GM12874 (cell line): ENCODE measurements at regions not wholly inside any gene's neighbourhood (a gene's known extent, or its start where the extent isn't known, plus 50 kb on each side); places are given as distances from the start of the nearest gene placed in this dataset.

ENCODE experiments used
- TF ChIP-seq, protein P1 (sequence below): IDR thresholded peaks from 2 replicates; pipeline ENCODE4 v1.5.1; 2011; ENCODE audit warnings: low read depth, mild to moderate bottlenecking, control low read depth, low read length, moderate library complexity; ENCODE audit not compliant: insufficient read depth

DNA sequence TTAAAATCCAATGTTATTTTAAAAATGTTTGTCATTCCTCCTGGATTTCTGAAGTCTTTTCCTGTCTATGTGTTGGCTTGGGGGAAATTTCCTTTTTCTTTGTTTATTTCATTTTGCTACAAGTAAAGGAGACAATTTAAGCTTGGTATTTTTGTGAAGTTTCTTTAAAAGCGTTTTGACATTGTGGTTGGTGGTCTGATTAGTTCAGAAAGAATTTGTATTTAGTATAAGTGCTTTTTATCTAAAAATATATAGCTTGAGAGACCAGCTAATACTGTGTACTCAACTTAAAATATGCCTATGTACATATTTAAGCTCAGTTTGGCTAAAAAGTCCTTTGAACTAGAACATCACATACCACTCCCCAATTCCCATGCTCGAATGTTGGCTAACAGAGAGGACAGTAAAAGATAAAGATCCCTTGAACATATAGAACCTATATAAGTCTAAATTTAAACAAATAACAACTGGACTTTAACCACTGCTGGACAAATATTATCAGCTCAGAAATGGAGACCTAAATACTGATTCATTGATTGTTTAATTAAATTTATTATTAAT is 237.6 kb downstream of the TLE4 start:
- TF ChIP-seq, protein P1, sequence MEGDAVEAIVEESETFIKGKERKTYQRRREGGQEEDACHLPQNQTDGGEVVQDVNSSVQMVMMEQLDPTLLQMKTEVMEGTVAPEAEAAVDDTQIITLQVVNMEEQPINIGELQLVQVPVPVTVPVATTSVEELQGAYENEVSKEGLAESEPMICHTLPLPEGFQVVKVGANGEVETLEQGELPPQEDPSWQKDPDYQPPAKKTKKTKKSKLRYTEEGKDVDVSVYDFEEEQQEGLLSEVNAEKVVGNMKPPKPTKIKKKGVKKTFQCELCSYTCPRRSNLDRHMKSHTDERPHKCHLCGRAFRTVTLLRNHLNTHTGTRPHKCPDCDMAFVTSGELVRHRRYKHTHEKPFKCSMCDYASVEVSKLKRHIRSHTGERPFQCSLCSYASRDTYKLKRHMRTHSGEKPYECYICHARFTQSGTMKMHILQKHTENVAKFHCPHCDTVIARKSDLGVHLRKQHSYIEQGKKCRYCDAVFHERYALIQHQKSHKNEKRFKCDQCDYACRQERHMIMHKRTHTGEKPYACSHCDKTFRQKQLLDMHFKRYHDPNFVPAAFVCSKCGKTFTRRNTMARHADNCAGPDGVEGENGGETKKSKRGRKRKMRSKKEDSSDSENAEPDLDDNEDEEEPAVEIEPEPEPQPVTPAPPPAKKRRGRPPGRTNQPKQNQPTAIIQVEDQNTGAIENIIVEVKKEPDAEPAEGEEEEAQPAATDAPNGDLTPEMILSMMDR, result no peak

DNA sequence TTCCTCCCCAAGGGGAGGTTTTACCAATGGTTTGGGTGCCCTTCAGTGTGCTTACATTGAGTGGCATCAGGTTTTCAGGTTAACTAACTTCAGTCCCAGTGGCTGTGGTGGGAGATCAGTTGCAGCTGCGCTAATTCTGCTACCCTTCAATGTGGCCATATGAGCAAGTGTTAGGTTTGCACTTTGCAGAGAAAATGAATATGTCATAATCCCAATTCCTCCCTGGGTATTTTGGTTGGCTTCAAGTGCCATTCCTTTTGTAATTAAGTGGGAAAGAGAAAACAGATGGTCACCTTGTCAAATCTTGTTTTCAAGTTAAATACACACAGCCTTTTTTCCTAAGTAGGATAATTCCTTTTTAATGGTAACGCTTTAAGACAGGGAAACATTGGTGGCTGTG is 236.2 kb downstream of the TLE4 start:
- TF ChIP-seq, protein P1, result no peak

DNA sequence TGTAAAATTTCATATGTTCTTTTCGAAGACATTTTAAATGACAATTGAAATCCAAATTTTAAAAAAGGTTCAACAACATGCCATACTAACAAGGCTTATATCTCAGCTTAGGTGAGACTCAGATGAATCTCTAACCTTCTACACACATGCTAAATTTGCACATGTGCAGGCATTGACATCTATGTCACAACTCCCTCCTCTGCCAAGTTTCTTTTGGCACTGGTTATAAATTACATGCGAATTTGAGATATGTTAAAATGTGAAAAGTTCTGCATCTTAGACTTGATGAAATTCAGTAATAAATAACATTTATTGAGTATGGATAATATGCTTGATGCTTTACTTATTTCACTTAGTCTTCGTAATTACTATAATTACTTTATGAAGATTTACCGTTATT is 234.3 kb downstream of the TLE4 start:
- TF ChIP-seq, protein P1, result no peak

DNA sequence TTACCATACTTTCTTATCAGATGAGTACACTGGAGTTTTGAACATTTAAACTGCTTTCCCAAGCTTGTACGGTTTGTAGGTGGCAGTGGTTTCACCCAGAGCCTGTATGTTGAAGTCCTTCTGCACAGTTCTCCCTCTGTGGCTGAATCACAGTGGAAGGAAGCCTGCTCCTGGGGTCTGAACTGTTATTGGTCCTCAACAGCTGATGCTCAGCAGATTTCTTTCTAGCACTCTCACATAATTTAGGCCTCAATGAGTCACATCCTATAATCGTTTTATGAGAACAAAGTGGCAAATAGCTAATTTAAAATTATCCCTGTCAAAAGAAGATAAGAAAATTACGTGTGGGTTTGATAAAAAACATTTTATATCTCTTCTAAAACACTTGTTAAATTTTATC is 229.7 kb downstream of the TLE4 start:
- TF ChIP-seq, protein P1, result no peak

DNA sequence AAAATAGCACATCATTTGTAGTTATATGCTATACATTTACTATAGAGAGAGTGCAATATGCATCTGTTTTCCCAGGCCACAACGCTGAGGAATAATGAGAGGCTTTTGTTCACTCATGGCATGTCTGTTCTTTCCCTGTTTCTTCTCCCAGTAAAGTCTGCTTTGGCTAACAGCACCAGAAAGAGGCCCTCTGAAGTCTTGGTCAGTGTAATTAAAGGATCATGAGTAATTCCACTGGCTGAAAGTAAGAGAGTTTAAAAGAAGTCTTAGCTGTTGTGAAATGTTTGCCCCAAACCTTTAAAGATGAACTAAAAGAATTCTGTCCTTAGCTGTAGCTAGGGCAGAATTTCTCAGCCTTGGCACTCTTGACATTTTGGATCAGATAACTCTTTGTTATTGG is 228.8 kb downstream of the TLE4 start:
- TF ChIP-seq, protein P1, result no peak

DNA sequence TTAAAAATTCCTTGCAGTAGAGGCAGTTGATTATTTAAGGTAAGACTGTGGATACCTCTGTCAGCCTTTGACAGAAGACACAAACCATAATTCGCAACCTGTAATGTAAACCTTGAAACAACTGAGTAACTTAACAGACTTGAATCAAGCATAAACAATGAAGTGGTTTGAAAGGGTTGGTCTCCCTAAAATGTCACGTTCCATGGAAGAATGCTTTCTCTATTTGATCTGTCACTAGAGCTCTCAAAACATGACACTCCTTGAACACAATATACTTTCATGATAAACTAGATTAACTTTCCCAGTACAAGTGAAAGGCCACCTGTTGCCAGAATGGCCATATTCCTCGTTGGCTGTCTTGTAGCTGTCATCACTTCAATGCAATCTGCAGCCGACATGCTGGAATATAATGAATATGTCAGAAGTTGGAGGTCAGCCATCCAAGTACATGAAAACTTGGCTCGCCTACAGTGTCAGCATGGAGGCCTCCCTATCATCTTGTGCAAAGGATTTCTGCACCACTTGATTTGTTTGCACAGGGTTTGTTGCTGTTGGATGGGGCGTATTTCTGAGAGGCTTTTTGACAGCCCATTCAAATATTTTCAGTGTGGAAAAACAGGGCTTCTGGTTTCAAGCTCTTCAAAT is 228.0 kb downstream of the TLE4 start:
- TF ChIP-seq, protein P1, result no peak

DNA sequence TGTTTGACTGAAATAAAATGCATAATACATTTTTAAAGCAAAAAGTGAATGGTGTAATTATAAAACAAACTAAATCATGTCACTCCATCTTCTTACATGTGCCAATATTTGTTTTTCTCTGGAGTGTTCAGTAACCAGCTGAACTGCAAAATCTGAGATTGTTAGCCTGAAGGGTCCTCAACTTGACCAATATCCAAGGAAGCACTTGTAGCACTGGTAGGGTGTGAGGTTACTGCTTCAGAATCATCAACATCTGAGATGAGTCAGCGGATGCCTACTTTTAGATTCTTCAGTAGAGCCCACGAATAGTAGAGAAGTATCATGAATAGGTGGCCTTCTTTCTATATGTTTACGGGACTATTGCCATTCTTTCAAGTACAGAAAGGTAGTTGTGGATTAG is 226.7 kb downstream of the TLE4 start:
- TF ChIP-seq, protein P1, result no peak

DNA sequence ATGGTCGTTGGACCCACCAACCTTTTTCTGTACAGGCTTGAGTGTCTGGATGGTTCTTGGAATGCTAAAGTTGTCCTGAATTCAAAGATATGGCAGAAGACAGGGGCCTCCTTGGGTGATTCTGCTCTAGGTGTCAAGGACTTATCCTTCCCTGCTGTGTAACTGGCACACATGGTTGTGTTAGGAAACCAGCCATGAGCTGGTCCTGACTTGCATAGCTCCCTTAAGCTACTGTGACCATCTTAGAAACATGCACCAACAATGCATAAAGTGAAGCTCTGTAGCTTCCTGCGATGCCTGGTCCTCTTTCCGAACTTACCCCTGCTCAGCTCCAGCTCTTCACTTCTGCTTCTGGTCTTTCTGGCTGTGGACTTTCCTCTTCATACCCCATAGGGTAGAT is 224.6 kb downstream of the TLE4 start:
- TF ChIP-seq, protein P1, result no peak
